ENCODE measurements at regions not wholly inside any gene's neighbourhood (a gene's known extent, or its start where the extent isn't known, plus 50 kb on each side); places are given as distances from the start of the nearest gene placed in this dataset.

DNA sequence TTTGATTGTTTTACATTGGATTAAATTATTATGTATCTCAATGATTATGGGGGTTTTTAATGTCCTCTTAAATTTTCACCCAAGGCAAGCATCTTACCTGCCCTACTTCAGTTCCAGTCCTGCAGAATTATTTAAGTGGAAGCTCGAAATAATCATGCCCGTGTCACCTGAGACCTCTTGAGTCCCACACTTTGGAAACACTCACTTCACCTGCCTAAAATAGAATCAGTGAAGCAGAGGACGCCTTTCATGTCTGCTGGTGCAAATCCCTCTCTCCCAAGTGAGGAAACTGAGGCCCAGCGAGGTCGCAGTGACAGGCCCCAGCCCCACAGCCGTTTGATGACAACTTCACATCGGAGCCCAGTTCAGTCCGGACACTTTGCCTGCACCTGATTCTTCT lies 284.6 kb downstream of the C16orf95 start:
- TF ChIP-seq, protein P1, sequence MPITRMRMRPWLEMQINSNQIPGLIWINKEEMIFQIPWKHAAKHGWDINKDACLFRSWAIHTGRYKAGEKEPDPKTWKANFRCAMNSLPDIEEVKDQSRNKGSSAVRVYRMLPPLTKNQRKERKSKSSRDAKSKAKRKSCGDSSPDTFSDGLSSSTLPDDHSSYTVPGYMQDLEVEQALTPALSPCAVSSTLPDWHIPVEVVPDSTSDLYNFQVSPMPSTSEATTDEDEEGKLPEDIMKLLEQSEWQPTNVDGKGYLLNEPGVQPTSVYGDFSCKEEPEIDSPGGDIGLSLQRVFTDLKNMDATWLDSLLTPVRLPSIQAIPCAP (CRISPR knock-in tag; IDR thresholded peaks at IDR 0.05), result no peak
- TF ChIP-seq, protein P2, sequence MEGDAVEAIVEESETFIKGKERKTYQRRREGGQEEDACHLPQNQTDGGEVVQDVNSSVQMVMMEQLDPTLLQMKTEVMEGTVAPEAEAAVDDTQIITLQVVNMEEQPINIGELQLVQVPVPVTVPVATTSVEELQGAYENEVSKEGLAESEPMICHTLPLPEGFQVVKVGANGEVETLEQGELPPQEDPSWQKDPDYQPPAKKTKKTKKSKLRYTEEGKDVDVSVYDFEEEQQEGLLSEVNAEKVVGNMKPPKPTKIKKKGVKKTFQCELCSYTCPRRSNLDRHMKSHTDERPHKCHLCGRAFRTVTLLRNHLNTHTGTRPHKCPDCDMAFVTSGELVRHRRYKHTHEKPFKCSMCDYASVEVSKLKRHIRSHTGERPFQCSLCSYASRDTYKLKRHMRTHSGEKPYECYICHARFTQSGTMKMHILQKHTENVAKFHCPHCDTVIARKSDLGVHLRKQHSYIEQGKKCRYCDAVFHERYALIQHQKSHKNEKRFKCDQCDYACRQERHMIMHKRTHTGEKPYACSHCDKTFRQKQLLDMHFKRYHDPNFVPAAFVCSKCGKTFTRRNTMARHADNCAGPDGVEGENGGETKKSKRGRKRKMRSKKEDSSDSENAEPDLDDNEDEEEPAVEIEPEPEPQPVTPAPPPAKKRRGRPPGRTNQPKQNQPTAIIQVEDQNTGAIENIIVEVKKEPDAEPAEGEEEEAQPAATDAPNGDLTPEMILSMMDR (IDR thresholded peaks at IDR 0.05), result no peak
- TF ChIP-seq SP1 (CRISPR knock-in tag; conservative IDR thresholded peaks at IDR 0.05), result no peak
- no peak for TF ChIP-seq ZNF121 (CRISPR knock-in tag; IDR thresholded peaks at IDR 0.05)
- TF ChIP-seq, protein P3, sequence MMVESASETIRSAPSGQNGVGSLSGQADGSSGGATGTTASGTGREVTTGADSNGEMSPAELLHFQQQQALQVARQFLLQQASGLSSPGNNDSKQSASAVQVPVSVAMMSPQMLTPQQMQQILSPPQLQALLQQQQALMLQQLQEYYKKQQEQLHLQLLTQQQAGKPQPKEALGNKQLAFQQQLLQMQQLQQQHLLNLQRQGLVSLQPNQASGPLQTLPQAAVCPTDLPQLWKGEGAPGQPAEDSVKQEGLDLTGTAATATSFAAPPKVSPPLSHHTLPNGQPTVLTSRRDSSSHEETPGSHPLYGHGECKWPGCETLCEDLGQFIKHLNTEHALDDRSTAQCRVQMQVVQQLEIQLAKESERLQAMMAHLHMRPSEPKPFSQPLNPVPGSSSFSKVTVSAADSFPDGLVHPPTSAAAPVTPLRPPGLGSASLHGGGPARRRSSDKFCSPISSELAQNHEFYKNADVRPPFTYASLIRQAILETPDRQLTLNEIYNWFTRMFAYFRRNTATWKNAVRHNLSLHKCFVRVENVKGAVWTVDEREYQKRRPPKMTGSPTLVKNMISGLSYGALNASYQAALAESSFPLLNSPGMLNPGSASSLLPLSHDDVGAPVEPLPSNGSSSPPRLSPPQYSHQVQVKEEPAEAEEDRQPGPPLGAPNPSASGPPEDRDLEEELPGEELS (CRISPR knock-in tag; IDR thresholded peaks at IDR 0.05), result no peak
- no peak for TF ChIP-seq RELA (CRISPR knock-in tag; IDR thresholded peaks at IDR 0.05; ENCODE audit: borderline replicate concordance)
- TF ChIP-seq NR1H2 (CRISPR knock-in tag; IDR thresholded peaks at IDR 0.05), result no peak
